K562 (cell line): ENCODE measurements at regions not wholly inside any gene's neighbourhood (a gene's known extent, or its start where the extent isn't known, plus 50 kb on each side); places are given as distances from the start of the nearest gene placed in this dataset.

ENCODE experiments used
- EZH2 ChIP-seq: IDR thresholded peaks from 2 replicates; pipeline ENCODE4 v1.6.1; 2012; ENCODE audit warnings: low read depth, mild to moderate bottlenecking, inconsistent platforms, low read length, borderline replicate concordance
- GABPB1 ChIP-seq: sonication (generic); formaldehyde crosslinking; IDR thresholded peaks from 2 replicates; pipeline ENCODE4 v1.8.0; 2022; ENCODE audit warnings: mild to moderate bottlenecking, missing genetic modification reagents
- PHB2 ChIP-seq: fragments of 450-650 bp; IDR thresholded peaks from 2 replicates; pipeline ENCODE4 v1.6.1; 2017; ENCODE audit warnings: low read depth
- PML ChIP-seq: IDR thresholded peaks from 2 replicates; pipeline ENCODE4 v1.6.1; 2012; ENCODE audit warnings: low read length, inconsistent platforms
- REST ChIP-seq, 2 experiments: fragments of 450-650 bp; formaldehyde crosslinking in 1 of 2; IDR thresholded peaks; 2 replicates each; pipeline versions ENCODE4 v1.4.0 to v1.6.1; 2014 to 2020; ENCODE audit warnings: mild to moderate bottlenecking in 2 of 2, borderline replicate concordance in 1 of 2, low read depth in 1 of 2
- TAF1 ChIP-seq: IDR thresholded peaks from 2 replicates; pipeline ENCODE4 v1.6.1; 2011; ENCODE audit warnings: mild to moderate bottlenecking, low read length, moderate library complexity; ENCODE audit not compliant: insufficient read depth, control insufficient read depth, severe bottlenecking; ENCODE audit errors: extremely low read depth
- TFE3 ChIP-seq: fragments of 450-650 bp; formaldehyde crosslinking; IDR thresholded peaks from 2 replicates; pipeline ENCODE4 v1.4.0; 2020; ENCODE audit warnings: mild to moderate bottlenecking, mixed read lengths
- TGIF2 ChIP-seq: sonication (generic); formaldehyde crosslinking; IDR thresholded peaks from 2 replicates; pipeline ENCODE4 v1.8.1; 2022; ENCODE audit warnings: mild to moderate bottlenecking, missing genetic modification reagents, moderate library complexity
- THRB ChIP-seq: fragments of 450-650 bp; formaldehyde crosslinking; conservative IDR thresholded peaks from 2 replicates; pipeline ENCODE4 v1.4.0; 2022; ENCODE audit warnings: mild to moderate bottlenecking, missing genetic modification characterization
- ZNF766 ChIP-seq: fragments of 200-800 bp; sonication (Bioruptor generic); conservative IDR thresholded peaks from 2 replicates; pipeline ENCODE4 v1.6.1; 2016; ENCODE audit warnings: missing genetic modification characterization, missing compliant biosample characterization

GRCh38 chr15:39183164-39183881, 397.6 kb upstream of the THBS1 start:
- TF ChIP-seq TAF1, result no peak
- no peak for TF ChIP-seq PHB2
- TF ChIP-seq TGIF2 (CRISPR knock-in tag), result no peak
- no peak for TF ChIP-seq ZNF766 (CRISPR knock-in tag)
- no peak for TF ChIP-seq GABPB1 (CRISPR knock-in tag)
- TF ChIP-seq PML, result no peak
- no peak for TF ChIP-seq THRB (CRISPR knock-in tag)
- TF ChIP-seq REST (IDR thresholded peaks at IDR 0.05; ENCODE audit: borderline replicate concordance), result no peak
- no peak for TF ChIP-seq REST (CRISPR knock-in tag; IDR thresholded peaks at IDR 0.05; ENCODE audit: low read depth)
- TF ChIP-seq TFE3 (CRISPR knock-in tag), result no peak
- no peak for TF ChIP-seq EZH2
